ENCODE measurements at regions not wholly inside any gene's neighbourhood (a gene's known extent, or its start where the extent isn't known, plus 50 kb on each side); places are given as distances from the start of the nearest gene placed in this dataset.

- no peak for TF ChIP-seq CTCF (IDR thresholded peaks at IDR 0.05)
- TF ChIP-seq POLR2A (IDR thresholded peaks at IDR 0.05) = no peak
These were observed 573.6 kb downstream of the INSC start for GRCh38 chr11:15688351-15688792.

Measured in right lobe of liver (tissue), 4 donors.